Transverse colon (tissue), 4 donors: ENCODE measurements at regions not wholly inside any gene's neighbourhood (a gene's known extent, or its start where the extent isn't known, plus 50 kb on each side); places are given as distances from the start of the nearest gene placed in this dataset.

Source experiments
- DNase-seq: peaks from one replicate; pipeline ENCODE4 v3.0.0-alpha.2; 2019
- H3K27ac ChIP-seq, 4 donors: fragments of 200-600 bp; sonication (generic); 2 replicates each; pipeline ENCODE4 v1.5.1; 2016 to 2018; ENCODE audit warnings: inconsistent platforms in 4 of 4
- H3K27me3 ChIP-seq: fragments of 200-600 bp; sonication (generic); 2 replicates; pipeline ENCODE4 v1.5.1; 2017; ENCODE audit warnings: inconsistent platforms
- H3K36me3 ChIP-seq, 4 donors: fragments of 200-600 bp; sonication (generic); 2 replicates each; pipeline ENCODE4 v1.5.1; 2017 to 2019; ENCODE audit warnings: inconsistent platforms in 4 of 4
- H3K4me1 ChIP-seq, 4 donors: fragments of 200-600 bp; sonication (generic); 2 replicates each; pipeline ENCODE4 v1.5.1; 2017 to 2020; ENCODE audit warnings: inconsistent platforms in 4 of 4
- H3K4me3 ChIP-seq, 4 donors: fragments of 200-600 bp; sonication (generic); 1 replicate in 1 of 4; 2 replicates in 3 of 4; pipeline versions ENCODE4 v1.5.1 to v1.6.1; 2017 to 2019; ENCODE audit warnings: inconsistent platforms in 4 of 4
- H3K9me3 ChIP-seq, 2 donors: fragments of 200-600 bp; sonication (generic); 2 replicates each; pipeline ENCODE4 v1.5.1; 2017 to 2019; ENCODE audit warnings: inconsistent platforms in 2 of 2
- EP300 ChIP-seq: sonication (generic); formaldehyde crosslinking; IDR thresholded peaks from one replicate; pipeline ENCODE4 v1.6.1; 2017; ENCODE audit warnings: antibody characterized with exemption, low read depth
- POLR2A ChIP-seq: fragments of 450-650 bp; IDR thresholded peaks from one replicate; pipeline ENCODE4 v1.6.1; 2016; ENCODE audit warnings: antibody characterized with exemption, mild to moderate bottlenecking, moderate library complexity
- POLR2AphosphoS5 ChIP-seq, 3 donors: sonication (generic); formaldehyde crosslinking; IDR thresholded peaks; one replicate each; pipeline ENCODE4 v1.6.1; 2016; ENCODE audit warnings: antibody characterized with exemption in 3 of 3
- WGBS, 2 donors: methylation state at CpG; one replicate each; pipeline ENCODE4 v1.1.5; 2018; ENCODE audit warnings: low coverage in 1 of 2; 5-methylcytosine and 5-hydroxymethylcytosine counted together
- in situ Hi-C, 4 donors: fragments of 200-750 bp; cut with MboI; loops; one replicate each; pipeline versions ENCODE4 v1.15.0 to v1.15.1; 2017; ENCODE audit warnings: low sequenced_read_pairs in 3 of 4, low pct_ligation_motif_present in 1 of 4, low pct_unique_long_range_greater_than_20kb in 1 of 4
- intact Hi-C: fragments of 100-400 bp; cut with DNase I; formaldehyde crosslinking; loops from one replicate; pipeline ENCODE4 v1.15.1; 2023; ENCODE audit warnings: low total_unique reads
- TF ChIP-seq, protein P1 (sequence below), 5 experiments: fragments of 200-600 bp in 3 of 5; fragments of 450-650 bp in 2 of 5; sonication (generic) in 3 of 5; IDR thresholded peaks; 1 replicate in 2 of 5; 2 replicates in 3 of 5; pipeline ENCODE4 v1.5.1; 2016 to 2017; ENCODE audit warnings: antibody characterized with exemption in 5 of 5, inconsistent platforms in 3 of 5, mild to moderate bottlenecking in 2 of 5, moderate library complexity in 1 of 5

DNA sequence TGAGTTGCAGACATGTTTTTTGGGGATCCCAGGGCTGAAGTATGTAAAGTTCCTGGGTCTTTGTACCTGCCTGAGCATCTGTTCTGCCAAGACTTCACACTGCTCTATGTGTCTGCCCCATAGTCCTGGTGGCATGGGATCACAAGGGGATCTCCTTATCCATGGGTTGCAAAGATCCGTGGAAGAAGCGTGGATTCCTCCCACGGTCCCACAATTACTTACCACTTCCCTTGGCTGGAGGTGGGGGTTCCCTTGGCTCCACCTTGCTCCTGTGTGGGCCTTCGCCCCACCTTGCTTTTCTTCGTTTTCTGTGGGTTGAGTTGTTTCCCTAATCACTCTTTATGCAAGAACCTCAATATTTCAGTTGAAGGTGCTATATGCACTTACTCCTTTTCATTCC is 157.4 kb upstream of the CHORDC1 start:
- Histone ChIP-seq H3K4me3 (no peak overlapping the region), H3K9me3 (no peaks in the 10 kb centered on the region), H3K36me3 (no peaks in the 10 kb centered on the region), H3K4me1 (no peaks in the 10 kb centered on the region), H3K27ac (no peak overlapping the region), H3K27me3 (no peaks in the 10 kb centered on the region)
- intact Hi-C loops (no loop called here), in situ Hi-C loops (no loop called here)
- no peak for DNase-seq
- no peak for TF ChIP-seq POLR2AphosphoS5 (IDR thresholded peaks at IDR 0.05)
- no peak for TF ChIP-seq POLR2A
- TF ChIP-seq, protein P1, sequence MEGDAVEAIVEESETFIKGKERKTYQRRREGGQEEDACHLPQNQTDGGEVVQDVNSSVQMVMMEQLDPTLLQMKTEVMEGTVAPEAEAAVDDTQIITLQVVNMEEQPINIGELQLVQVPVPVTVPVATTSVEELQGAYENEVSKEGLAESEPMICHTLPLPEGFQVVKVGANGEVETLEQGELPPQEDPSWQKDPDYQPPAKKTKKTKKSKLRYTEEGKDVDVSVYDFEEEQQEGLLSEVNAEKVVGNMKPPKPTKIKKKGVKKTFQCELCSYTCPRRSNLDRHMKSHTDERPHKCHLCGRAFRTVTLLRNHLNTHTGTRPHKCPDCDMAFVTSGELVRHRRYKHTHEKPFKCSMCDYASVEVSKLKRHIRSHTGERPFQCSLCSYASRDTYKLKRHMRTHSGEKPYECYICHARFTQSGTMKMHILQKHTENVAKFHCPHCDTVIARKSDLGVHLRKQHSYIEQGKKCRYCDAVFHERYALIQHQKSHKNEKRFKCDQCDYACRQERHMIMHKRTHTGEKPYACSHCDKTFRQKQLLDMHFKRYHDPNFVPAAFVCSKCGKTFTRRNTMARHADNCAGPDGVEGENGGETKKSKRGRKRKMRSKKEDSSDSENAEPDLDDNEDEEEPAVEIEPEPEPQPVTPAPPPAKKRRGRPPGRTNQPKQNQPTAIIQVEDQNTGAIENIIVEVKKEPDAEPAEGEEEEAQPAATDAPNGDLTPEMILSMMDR (IDR thresholded peaks at IDR 0.05), result no peak
- no peak for TF ChIP-seq EP300
- 66% methylated on average over 5 of the region's 5 CpGs; no CpG with 5 or more reads in 1 of the 2 donors for WGBS, 2 donors

- no peaks in the 10 kb centered on the region for H3K9me3 ChIP-seq
- intact Hi-C loops (no loop called here), in situ Hi-C loops (no loop called here)
- no peak for DNase-seq
- WGBS, 2 donors, result 63 to 64% methylated on average over 2 of the region's 2 CpGs
- H3K27ac ChIP-seq, result no peak overlapping the region
- H3K4me1 ChIP-seq, result no peaks in the 10 kb centered on the region
- TF ChIP-seq EP300, result no peak
- TF ChIP-seq, protein P1 (IDR thresholded peaks at IDR 0.05), result peak in 1 of 5 experiments; percentile 3
- no peaks in the 10 kb centered on the region for H3K36me3 ChIP-seq
- no peaks in the 10 kb centered on the region for H3K27me3 ChIP-seq
- no peak overlapping the region for H3K4me3 ChIP-seq
Observed at GRCh38 chr11:90373971-90374370, 151.1 kb upstream of the CHORDC1 start.

- 54 to 71% methylated on average over 2 of the region's 2 CpGs for WGBS, 2 donors
- TF ChIP-seq EP300 (no peak), POLR2A (no peak)
- H3K27ac ChIP-seq, result no peak overlapping the region
- H3K4me3 ChIP-seq, result no peak overlapping the region
- in situ Hi-C loops (no loop called here), intact Hi-C loops (no loop called here)
- DNase-seq, result no peak
- H3K4me1 ChIP-seq, result no peaks in the 10 kb centered on the region
- no peaks in the 10 kb centered on the region for H3K36me3 ChIP-seq
- no peaks in the 10 kb centered on the region for H3K9me3 ChIP-seq
- H3K27me3 ChIP-seq, result no peaks in the 10 kb centered on the region
Observed at GRCh38 chr11:90364527-90364926, 141.7 kb upstream of the CHORDC1 start.

- DNase-seq, result no peak
- 39% methylated on average over 1 of the region's 1 CpG; no CpG with 5 or more reads in 1 of the 2 donors for WGBS, 2 donors
- no peak overlapping the region for H3K4me3 ChIP-seq
- intact Hi-C loops, result no loop called here
- TF ChIP-seq, protein P1 (IDR thresholded peaks at IDR 0.05), result no peak
- TF ChIP-seq EP300, result no peak
- no peak for TF ChIP-seq POLR2AphosphoS5 (IDR thresholded peaks at IDR 0.05)
- no peak for TF ChIP-seq POLR2A
- H3K9me3 ChIP-seq, result no peaks in the 10 kb centered on the region
- in situ Hi-C loops, result no loop called here
- no peaks in the 10 kb centered on the region for H3K4me1 ChIP-seq
- no peaks in the 10 kb centered on the region for H3K27me3 ChIP-seq
- H3K36me3 ChIP-seq, result no peaks in the 10 kb centered on the region
- no peak overlapping the region for H3K27ac ChIP-seq
Observed at GRCh38 chr11:90363739-90364138, 140.9 kb upstream of the CHORDC1 start.

GRCh38 chr11:90355200-90355599 is 132.4 kb upstream of the CHORDC1 start:
- in situ Hi-C loops, result no loop called here
- no peak overlapping the region for H3K4me3 ChIP-seq
- WGBS, 2 donors, result 64 to 65% methylated on average over 1 of the region's 1 CpG
- intact Hi-C loops, result no loop called here
- H3K36me3 ChIP-seq, result no peaks in the 10 kb centered on the region
- H3K27ac ChIP-seq, result no peak overlapping the region
- no peak for DNase-seq
- H3K9me3 ChIP-seq, result no peaks in the 10 kb centered on the region
- no peaks in the 10 kb centered on the region for H3K4me1 ChIP-seq
- TF ChIP-seq EP300, result no peak
- TF ChIP-seq POLR2A, result no peak
- TF ChIP-seq POLR2AphosphoS5 (IDR thresholded peaks at IDR 0.05), result no peak
- TF ChIP-seq, protein P1 (IDR thresholded peaks at IDR 0.05), result no peak
- H3K27me3 ChIP-seq, result no peaks in the 10 kb centered on the region
